Osteocyte (in vitro differentiated cells): ENCODE measurements at regions not wholly inside any gene's neighbourhood (a gene's known extent, or its start where the extent isn't known, plus 50 kb on each side); places are given as distances from the start of the nearest gene placed in this dataset.
"Not testable (repeated sequence)": the region's sequence is repeated elsewhere in the genome, so short reads cannot be mapped to it uniquely, and the experiment has no call there.

Experiments used
- DNase-seq: peaks from one replicate; pipeline ENCODE4 v3.0.0; 2021; ENCODE audit warnings: mixed read lengths; ENCODE audit not compliant: unreplicated experiment; ENCODE audit errors: extremely low spot score
- H3K27ac Mint-ChIP-seq: one replicate; pipeline ENCODE4 v1.8.0; 2021; ENCODE audit warnings: mild to moderate bottlenecking, mixed read lengths; ENCODE audit not compliant: unreplicated experiment
- H3K27me3 Mint-ChIP-seq: one replicate; pipeline ENCODE4 v1.8.0; 2021; ENCODE audit warnings: mixed read lengths; ENCODE audit not compliant: unreplicated experiment
- H3K36me3 Mint-ChIP-seq: one replicate; pipeline ENCODE4 v1.8.0; 2021; ENCODE audit warnings: mixed read lengths; ENCODE audit not compliant: unreplicated experiment
- H3K4me1 Mint-ChIP-seq: one replicate; pipeline ENCODE4 v1.8.0; 2021; ENCODE audit warnings: mixed read lengths; ENCODE audit not compliant: unreplicated experiment
- H3K4me3 Mint-ChIP-seq: one replicate; pipeline ENCODE4 v1.8.0; 2021; ENCODE audit warnings: mild to moderate bottlenecking, moderate library complexity, mixed read lengths; ENCODE audit not compliant: unreplicated experiment
- H3K9me3 Mint-ChIP-seq: one replicate; pipeline ENCODE4 v1.8.0; 2021; ENCODE audit warnings: mixed read lengths; ENCODE audit not compliant: unreplicated experiment
- CTCF ChIP-seq: fragments of 200-600 bp; sonication (generic); IDR thresholded peaks from 2 replicates; pipeline ENCODE4 v1.5.0; 2021; ENCODE audit warnings: antibody characterized with exemption, mild to moderate bottlenecking, moderate library complexity

- H3K4me1 Mint-ChIP-seq, result no peaks in the 10 kb centered on the region
- no peaks in the 10 kb centered on the region for H3K36me3 Mint-ChIP-seq
- no peaks in the 10 kb centered on the region for H3K9me3 Mint-ChIP-seq
- DNase-seq, result no peak
- H3K27me3 Mint-ChIP-seq, result peaks cover 34% of the 10 kb centered on the region
- no peak overlapping the region for H3K4me3 Mint-ChIP-seq
- H3K27ac Mint-ChIP-seq, result no peak overlapping the region
- TF ChIP-seq CTCF, result no peak
These were observed 265.2 kb upstream of the MSX2 start for GRCh38 chr5:174459071-174459702.

GRCh38 chr5:174459832-174460448, 264.4 kb upstream of the MSX2 start:
- Mint-ChIP-seq H3K36me3 (no peaks in the 10 kb centered on the region), H3K4me1 (no peaks in the 10 kb centered on the region), H3K27ac (no peak overlapping the region), H3K9me3 (no peaks in the 10 kb centered on the region), H3K27me3 (peaks cover 29% of the 10 kb centered on the region), H3K4me3 (no peak overlapping the region)
- no peak for TF ChIP-seq CTCF
- no peak for DNase-seq

DNA sequence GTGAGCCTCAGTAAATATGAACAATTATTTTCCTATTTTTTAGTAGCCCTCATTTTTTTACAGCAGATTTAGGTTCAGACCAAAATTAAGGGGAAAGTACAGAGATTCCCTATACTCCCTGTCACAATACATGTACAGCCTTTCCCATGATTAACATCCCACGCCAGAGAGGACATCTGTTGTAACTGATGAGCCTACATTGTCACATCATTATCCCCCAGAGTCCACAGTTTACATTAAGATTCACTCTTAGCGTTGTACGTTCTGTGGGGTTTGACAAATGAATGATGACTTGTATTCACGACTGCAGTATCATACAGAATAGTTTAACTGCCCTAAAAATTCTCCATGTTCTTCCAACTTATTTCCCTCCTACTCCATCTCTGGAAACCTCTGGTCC, 262.3 kb upstream of the MSX2 start:
- no peak for DNase-seq
- Mint-ChIP-seq H3K4me3 (no peak overlapping the region), H3K9me3 (peaks cover 8% of the 10 kb centered on the region), H3K36me3 (peaks cover 1% of the 10 kb centered on the region), H3K27ac (no peak overlapping the region), H3K27me3 (peaks cover 29% of the 10 kb centered on the region), H3K4me1 (no peaks in the 10 kb centered on the region)
- TF ChIP-seq CTCF, result no peak

DNA sequence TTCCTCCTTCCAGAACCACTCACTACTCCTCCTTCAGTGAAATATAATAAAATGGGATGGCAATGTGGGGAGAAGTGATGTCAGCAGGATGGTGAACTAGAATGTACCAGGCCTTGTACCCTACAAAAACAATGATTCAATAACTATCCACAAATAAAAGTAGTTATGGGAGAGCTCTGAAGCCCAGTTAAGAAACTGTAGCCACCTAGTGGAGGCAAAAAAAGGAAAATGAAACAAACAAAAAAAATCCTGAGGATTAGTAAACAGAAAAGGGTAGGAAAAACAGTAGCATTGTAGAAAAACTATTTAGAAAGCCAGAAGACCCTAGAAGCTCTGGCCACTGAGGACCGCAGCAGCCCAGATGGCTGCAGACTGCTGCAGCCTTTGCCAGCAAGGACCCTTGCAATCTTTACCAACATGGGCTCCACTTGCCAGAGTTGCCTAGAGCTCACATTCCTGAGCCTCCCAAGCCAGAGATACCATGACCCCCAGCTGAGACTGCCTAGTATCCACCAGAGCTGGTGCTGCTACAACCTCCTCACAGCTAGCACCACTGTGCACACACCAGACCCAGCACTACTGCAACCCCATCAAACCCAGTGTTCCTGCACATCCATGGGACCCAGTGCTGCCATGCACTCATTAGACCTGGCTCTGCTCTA, 259.7 kb upstream of the MSX2 start:
- Mint-ChIP-seq H3K36me3 (peaks cover 1% of the 10 kb centered on the region), H3K27me3 (peaks cover 46% of the 10 kb centered on the region), H3K4me3 (no peak overlapping the region), H3K9me3 (peaks cover 8% of the 10 kb centered on the region), H3K27ac (no peak overlapping the region), H3K4me1 (no peaks in the 10 kb centered on the region)
- TF ChIP-seq CTCF, result peak; percentile 34
- DNase-seq, result no peak

GRCh38 chr5:174471528-174471927, 252.9 kb upstream of the MSX2 start:
- Mint-ChIP-seq H3K27me3 (peaks cover 40% of the 10 kb centered on the region), H3K9me3 (peaks cover 22% of the 10 kb centered on the region)
- not testable (repeated sequence) for H3K4me3 Mint-ChIP-seq, H3K4me1 Mint-ChIP-seq, H3K36me3 Mint-ChIP-seq, H3K27ac Mint-ChIP-seq, DNase-seq
